ENCODE measurements at regions not wholly inside any gene's neighbourhood (a gene's known extent, or its start where the extent isn't known, plus 50 kb on each side); places are given as distances from the start of the nearest gene placed in this dataset.

- no peak for TF ChIP-seq CTCF (IDR thresholded peaks at IDR 0.05)
- TF ChIP-seq POLR2AphosphoS5 (IDR thresholded peaks at IDR 0.05; ENCODE audit: low read depth, low read length), result no peak
These were observed 126.1 kb upstream of the KL start for GRCh38 chr13:32889986-32890565.

All from Panc1 (cell line).